ENCODE measurements at regions not wholly inside any gene's neighbourhood (a gene's known extent, or its start where the extent isn't known, plus 50 kb on each side); places are given as distances from the start of the nearest gene placed in this dataset.

- DNase-seq, result no peak
- Mint-ChIP-seq H3K27ac (no peak overlapping the region), H3K9me3 (no peaks in the 10 kb centered on the region), H3K36me3 (no peaks in the 10 kb centered on the region), H3K4me3 (no peak overlapping the region), H3K4me1 (no peaks in the 10 kb centered on the region), H3K27me3 (no peaks in the 10 kb centered on the region)
- CTCF ChIA-PET, result no interaction called here
These were observed 313.8 kb downstream of the PIK3C3 start for GRCh38 chr18:42268798-42269197.

GRCh38 chr18:42271647-42272414, 316.8 kb downstream of the PIK3C3 start:
- Mint-ChIP-seq H3K9me3 (no peaks in the 10 kb centered on the region), H3K27me3 (no peaks in the 10 kb centered on the region), H3K36me3 (no peaks in the 10 kb centered on the region), H3K4me3 (no peak overlapping the region), H3K4me1 (no peaks in the 10 kb centered on the region), H3K27ac (no peak overlapping the region)
- CTCF ChIA-PET, result interaction anchor here (1.2 kb wide), 1 partner anchor 15 kb away, joined by 4 read pairs; no protein-coding TSS in a partner anchor
- DNase-seq, result no peak

DNA sequence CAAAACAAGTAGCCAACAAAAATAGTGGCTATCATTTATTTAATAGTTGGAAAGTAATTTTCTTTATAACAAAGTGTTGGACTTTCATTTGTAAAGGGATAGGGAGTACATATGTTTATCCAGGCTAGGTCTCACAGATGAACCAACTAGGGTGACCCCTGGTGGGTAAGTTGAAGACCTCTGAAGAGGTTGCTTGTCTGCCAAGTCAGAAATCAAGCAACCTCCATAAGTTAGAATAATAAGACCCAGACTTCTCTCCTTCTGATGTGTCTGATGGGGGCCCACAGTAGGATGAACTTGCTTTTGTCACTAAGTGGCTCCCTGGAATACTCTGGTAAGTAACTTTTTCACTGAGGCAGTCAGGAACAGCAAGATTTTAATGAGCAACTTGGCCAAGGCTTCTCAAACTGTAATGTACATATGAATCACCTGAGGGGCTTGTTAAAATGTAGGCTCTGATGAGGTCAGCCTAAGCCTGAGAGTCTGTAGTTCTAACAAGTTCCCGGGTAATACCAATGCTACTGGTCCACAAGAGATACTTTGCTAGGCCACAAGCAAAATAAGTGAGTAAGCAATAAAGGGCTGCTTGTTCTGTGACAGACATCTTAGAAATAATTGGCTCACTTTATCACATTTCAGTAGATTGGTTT, 319.6 kb downstream of the PIK3C3 start:
- CTCF ChIA-PET, result interaction anchor here (1.7 kb wide), 1 partner anchor 221 kb away, joined by 6 read pairs; no protein-coding TSS in a partner anchor
- Mint-ChIP-seq H3K9me3 (no peaks in the 10 kb centered on the region), H3K36me3 (no peaks in the 10 kb centered on the region), H3K4me1 (no peaks in the 10 kb centered on the region), H3K27ac (no peak overlapping the region), H3K4me3 (no peak overlapping the region), H3K27me3 (no peaks in the 10 kb centered on the region)
- no peak for DNase-seq

- Mint-ChIP-seq H3K4me3 (no peak overlapping the region), H3K27me3 (no peaks in the 10 kb centered on the region), H3K9me3 (no peaks in the 10 kb centered on the region), H3K36me3 (no peaks in the 10 kb centered on the region), H3K4me1 (no peaks in the 10 kb centered on the region), H3K27ac (no peak overlapping the region)
- CTCF ChIA-PET, result interaction anchor here (1.0 kb wide), 1 partner anchor 19 kb away, joined by 3 read pairs; no protein-coding TSS in a partner anchor
- DNase-seq, result no peak
These were observed 320.1 kb downstream of the PIK3C3 start for GRCh38 chr18:42275138-42275535.

GRCh38 chr18:42275949-42276730, 321.1 kb downstream of the PIK3C3 start:
- no peaks in the 10 kb centered on the region for H3K9me3 Mint-ChIP-seq
- DNase-seq, result no peak
- H3K36me3 Mint-ChIP-seq, result no peaks in the 10 kb centered on the region
- no peak overlapping the region for H3K4me3 Mint-ChIP-seq
- H3K27ac Mint-ChIP-seq, result no peak overlapping the region
- H3K27me3 Mint-ChIP-seq, result no peaks in the 10 kb centered on the region
- no peaks in the 10 kb centered on the region for H3K4me1 Mint-ChIP-seq
- CTCF ChIA-PET, result interaction anchor here (1.0 kb wide), 1 partner anchor 18 kb away, joined by 3 read pairs; no protein-coding TSS in a partner anchor

DNA sequence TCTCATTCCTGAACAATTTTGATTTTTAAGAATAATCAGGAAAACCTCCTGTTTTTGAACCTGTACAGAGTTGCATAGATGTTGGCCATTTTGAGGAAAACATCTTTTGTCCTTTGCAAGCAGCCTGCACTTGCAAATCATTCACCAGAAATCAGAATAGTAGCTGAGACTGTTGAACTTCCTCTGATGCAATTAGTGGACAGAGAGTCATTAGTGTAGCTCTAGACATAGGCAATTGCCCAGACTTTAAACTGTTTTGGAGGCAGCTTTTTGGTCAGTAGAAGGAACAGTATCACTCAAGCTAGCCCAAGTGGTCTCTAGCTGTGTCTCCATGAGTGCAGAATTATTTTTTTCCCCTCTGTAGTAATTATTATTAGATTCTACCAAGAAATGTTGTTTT, 326.1 kb downstream of the PIK3C3 start:
- CTCF ChIA-PET, result no interaction called here
- no peaks in the 10 kb centered on the region for H3K27me3 Mint-ChIP-seq
- H3K4me3 Mint-ChIP-seq, result no peak overlapping the region
- no peaks in the 10 kb centered on the region for H3K36me3 Mint-ChIP-seq
- no peak overlapping the region for H3K27ac Mint-ChIP-seq
- no peak for DNase-seq
- no peaks in the 10 kb centered on the region for H3K4me1 Mint-ChIP-seq
- H3K9me3 Mint-ChIP-seq, result no peaks in the 10 kb centered on the region

GRCh38 chr18:42281851-42282250, 326.8 kb downstream of the PIK3C3 start:
- H3K36me3 Mint-ChIP-seq, result no peaks in the 10 kb centered on the region
- H3K4me3 Mint-ChIP-seq, result no peak overlapping the region
- H3K4me1 Mint-ChIP-seq, result no peaks in the 10 kb centered on the region
- H3K27ac Mint-ChIP-seq, result no peak overlapping the region
- DNase-seq, result no peak
- no peaks in the 10 kb centered on the region for H3K9me3 Mint-ChIP-seq
- CTCF ChIA-PET, result no interaction called here
- no peaks in the 10 kb centered on the region for H3K27me3 Mint-ChIP-seq

DNA sequence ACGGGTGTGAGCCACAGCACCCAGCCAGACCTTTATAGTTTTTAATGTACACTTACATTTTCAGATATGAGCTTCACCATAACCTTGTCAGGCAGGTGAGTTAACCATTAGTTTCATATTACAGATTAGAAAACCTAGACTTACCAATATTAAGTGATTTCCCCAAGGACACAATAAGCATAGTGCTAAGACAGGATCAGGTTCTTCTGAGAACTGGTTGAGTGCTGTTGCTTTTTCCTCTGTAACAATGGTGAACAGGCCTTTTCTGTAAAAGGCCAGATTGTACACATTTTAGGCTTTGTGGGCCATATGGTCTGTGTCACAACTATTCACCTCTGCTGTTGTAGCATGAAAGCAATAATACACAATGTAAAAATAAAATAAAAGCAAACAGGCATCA, 332.0 kb downstream of the PIK3C3 start:
- DNase-seq, result no peak
- Mint-ChIP-seq H3K9me3 (no peaks in the 10 kb centered on the region), H3K27ac (no peak overlapping the region), H3K4me3 (no peak overlapping the region), H3K36me3 (no peaks in the 10 kb centered on the region), H3K27me3 (no peaks in the 10 kb centered on the region), H3K4me1 (no peaks in the 10 kb centered on the region)
- CTCF ChIA-PET, result interaction anchor here (1.0 kb wide), 1 partner anchor 15 kb away, joined by 4 read pairs; no protein-coding TSS in a partner anchor

- H3K9me3 Mint-ChIP-seq, result no peaks in the 10 kb centered on the region
- H3K4me1 Mint-ChIP-seq, result no peaks in the 10 kb centered on the region
These were observed 333.1 kb downstream of the PIK3C3 start for GRCh38 chr18:42288129-42288528.

GRCh38 chr18:42289526-42289925, 334.5 kb downstream of the PIK3C3 start:
- Mint-ChIP-seq H3K27me3 (no peaks in the 10 kb centered on the region), H3K4me1 (no peaks in the 10 kb centered on the region), H3K9me3 (no peaks in the 10 kb centered on the region), H3K27ac (no peak overlapping the region), H3K36me3 (no peaks in the 10 kb centered on the region), H3K4me3 (no peak overlapping the region)
- CTCF ChIA-PET, result interaction anchor here (1.2 kb wide), 1 partner anchor 10 kb away, joined by 6 read pairs; no protein-coding TSS in a partner anchor
- DNase-seq, result no peak

More at GRCh38 chr18:42288129-42288528, 333.1 kb downstream of the PIK3C3 start:
- Mint-ChIP-seq H3K36me3 (no peaks in the 10 kb centered on the region), H3K27ac (no peak overlapping the region), H3K4me3 (no peak overlapping the region), H3K27me3 (no peaks in the 10 kb centered on the region)
- CTCF ChIA-PET, result no interaction called here
- DNase-seq, result no peak

DNA sequence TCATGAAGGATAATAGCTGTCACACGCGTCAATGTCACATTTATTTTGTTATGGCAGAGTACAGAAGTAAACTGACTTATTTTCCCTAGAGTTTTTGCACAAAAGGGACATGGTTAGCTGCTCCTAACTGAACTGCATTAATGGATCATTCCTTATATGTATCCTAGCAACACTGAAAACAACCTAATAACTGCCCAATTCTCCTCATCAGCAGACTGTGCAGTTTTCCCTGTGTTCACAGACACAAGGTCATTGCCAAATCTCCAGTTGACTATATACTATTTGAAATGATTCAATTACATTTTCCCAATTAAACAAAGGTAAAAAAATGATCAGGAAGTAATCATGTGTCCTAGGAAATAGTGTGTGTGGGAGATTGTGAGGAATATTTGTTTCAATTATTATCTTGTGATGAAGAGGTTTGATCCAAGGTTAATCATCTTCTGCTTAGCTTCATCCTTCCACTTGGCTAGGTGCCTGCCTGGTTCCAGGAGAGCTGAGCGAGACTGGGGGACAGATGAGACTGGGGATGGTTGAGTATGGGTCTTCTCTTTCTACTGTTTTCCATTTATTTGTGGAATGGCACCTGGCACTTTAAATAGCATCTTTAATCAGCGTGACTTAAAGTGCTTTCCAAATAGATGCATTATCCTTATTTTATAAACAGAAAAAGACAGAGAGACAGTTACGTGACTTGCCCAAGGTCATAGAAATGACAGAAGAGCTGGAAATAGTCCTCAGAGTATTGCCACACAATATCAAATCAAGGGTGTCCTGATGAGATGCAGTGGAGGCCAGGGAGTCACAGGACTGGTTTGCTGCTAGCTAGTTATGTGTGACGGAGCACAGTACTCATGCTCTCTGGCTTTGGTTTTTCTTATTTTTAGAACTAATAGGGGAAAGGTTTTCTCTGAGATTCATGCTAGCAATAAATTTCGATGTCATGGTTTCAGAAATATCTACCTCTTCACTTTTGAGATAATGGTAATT, 335.6 kb downstream of the PIK3C3 start:
- no peak overlapping the region for H3K27ac Mint-ChIP-seq
- no peak overlapping the region for H3K4me3 Mint-ChIP-seq
- no peaks in the 10 kb centered on the region for H3K4me1 Mint-ChIP-seq
- no peaks in the 10 kb centered on the region for H3K36me3 Mint-ChIP-seq
- CTCF ChIA-PET, result interaction anchor here (1.2 kb wide), 1 partner anchor 9 kb away, joined by 6 read pairs; no protein-coding TSS in a partner anchor
- H3K27me3 Mint-ChIP-seq, result no peaks in the 10 kb centered on the region
- no peak for DNase-seq
- no peaks in the 10 kb centered on the region for H3K9me3 Mint-ChIP-seq

DNA sequence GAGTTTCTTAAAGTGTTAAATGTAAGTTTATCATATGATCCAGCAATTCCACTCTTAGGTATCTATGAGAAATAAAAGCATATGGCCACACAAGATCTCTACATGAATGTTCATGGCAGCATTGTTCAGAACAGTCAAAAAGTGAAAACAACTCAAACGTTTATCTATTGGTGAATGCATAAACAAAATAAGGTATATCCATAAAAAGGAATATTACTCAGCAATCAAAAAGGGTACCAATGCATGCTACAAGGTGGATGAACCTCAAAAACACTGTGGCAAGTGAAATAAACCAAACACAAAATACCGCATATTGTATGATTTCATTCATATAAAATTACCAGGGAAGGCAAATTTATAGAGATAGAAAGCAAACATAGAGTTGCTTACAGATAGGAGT, 337.6 kb downstream of the PIK3C3 start:
- Mint-ChIP-seq H3K4me1 (no peaks in the 10 kb centered on the region), H3K36me3 (no peaks in the 10 kb centered on the region), H3K9me3 (no peaks in the 10 kb centered on the region), H3K4me3 (no peak overlapping the region), H3K27ac (no peak overlapping the region), H3K27me3 (no peaks in the 10 kb centered on the region)
- CTCF ChIA-PET, result no interaction called here
- no peak for DNase-seq

GRCh38 chr18:42296192-42296591, 341.2 kb downstream of the PIK3C3 start:
- no peak for DNase-seq
- no peaks in the 10 kb centered on the region for H3K36me3 Mint-ChIP-seq
- H3K4me3 Mint-ChIP-seq, result no peak overlapping the region
- CTCF ChIA-PET, result interaction anchor here (0.7 to 1.3 kb wide), 2 partner anchors 182 to 786 kb away, joined by 3 to 4 read pairs; no protein-coding TSS in a partner anchor
- no peaks in the 10 kb centered on the region for H3K4me1 Mint-ChIP-seq
- no peak overlapping the region for H3K27ac Mint-ChIP-seq
- H3K9me3 Mint-ChIP-seq, result no peaks in the 10 kb centered on the region
- no peaks in the 10 kb centered on the region for H3K27me3 Mint-ChIP-seq

Measured in activated naive CD4-positive, alpha-beta T cell treated with anti-CD3 and anti-CD28 coated beads, Interleukin-2, amount 10 ng/mL, durations not matched to agents 7 days and 5 days (primary cell).